HG03095 (cell line): ENCODE measurements at regions not wholly inside any gene's neighbourhood (a gene's known extent, or its start where the extent isn't known, plus 50 kb on each side); places are given as distances from the start of the nearest gene placed in this dataset.

Experiments
- ATAC-seq: cut with Tn5 transposase; IDR thresholded peaks from one replicate; pipeline ENCODE4 v1.9.1; 2021; ENCODE audit warnings: moderate library complexity; ENCODE audit not compliant: unreplicated experiment

GRCh38 chr18:28712796-28713425 lies 536.0 kb upstream of the CDH2 start:
- no peak for ATAC-seq

- no peak for ATAC-seq
These were observed 535.2 kb upstream of the CDH2 start for GRCh38 chr18:28712172-28712571.

- no peak for ATAC-seq
These were observed 534.2 kb upstream of the CDH2 start for GRCh38 chr18:28711096-28711495.

GRCh38 chr18:28707006-28707405 lies 530.1 kb upstream of the CDH2 start:
- no peak for ATAC-seq

DNA sequence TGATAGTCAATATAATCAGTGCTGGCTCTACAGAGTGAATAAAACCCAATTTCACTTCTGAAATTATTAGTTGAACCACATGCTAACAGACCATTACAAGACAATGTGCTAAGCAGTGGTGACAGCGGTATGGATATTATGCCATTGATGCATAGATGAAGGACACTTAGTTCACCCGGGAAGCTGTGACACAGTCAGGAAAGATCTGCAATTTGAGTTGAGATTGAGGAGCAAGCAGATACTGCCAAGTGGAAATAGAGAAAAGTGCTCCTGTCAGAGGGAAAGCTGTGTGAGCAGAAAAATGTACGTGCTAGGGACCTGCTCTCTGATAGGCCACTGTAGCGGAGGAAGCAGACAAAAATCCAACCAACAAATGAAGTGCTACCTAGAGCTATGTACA lies 529.5 kb upstream of the CDH2 start:
- ATAC-seq, result no peak

DNA sequence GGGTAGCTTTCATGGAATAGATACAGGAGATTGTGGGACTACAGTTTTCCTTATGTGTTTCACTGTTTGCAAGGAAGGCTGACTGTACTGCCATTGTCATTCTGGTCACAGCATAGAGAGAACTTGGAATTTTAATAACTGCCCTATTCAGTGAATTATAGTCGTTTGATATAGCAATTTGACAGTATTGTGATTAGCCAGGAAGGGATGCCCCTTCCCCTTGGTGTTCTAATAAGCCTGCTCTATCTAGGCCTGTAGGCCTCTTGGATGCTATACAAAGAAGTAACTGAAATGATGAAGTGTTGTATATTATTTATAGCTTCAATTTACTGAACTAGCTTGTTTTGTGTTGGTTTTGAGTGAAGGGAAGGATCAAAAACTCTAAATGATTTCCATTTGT lies 528.6 kb upstream of the CDH2 start:
- ATAC-seq, result no peak

GRCh38 chr18:28692337-28692736 lies 515.4 kb upstream of the CDH2 start:
- no peak for ATAC-seq

GRCh38 chr18:28691496-28691840 lies 514.5 kb upstream of the CDH2 start:
- no peak for ATAC-seq

DNA sequence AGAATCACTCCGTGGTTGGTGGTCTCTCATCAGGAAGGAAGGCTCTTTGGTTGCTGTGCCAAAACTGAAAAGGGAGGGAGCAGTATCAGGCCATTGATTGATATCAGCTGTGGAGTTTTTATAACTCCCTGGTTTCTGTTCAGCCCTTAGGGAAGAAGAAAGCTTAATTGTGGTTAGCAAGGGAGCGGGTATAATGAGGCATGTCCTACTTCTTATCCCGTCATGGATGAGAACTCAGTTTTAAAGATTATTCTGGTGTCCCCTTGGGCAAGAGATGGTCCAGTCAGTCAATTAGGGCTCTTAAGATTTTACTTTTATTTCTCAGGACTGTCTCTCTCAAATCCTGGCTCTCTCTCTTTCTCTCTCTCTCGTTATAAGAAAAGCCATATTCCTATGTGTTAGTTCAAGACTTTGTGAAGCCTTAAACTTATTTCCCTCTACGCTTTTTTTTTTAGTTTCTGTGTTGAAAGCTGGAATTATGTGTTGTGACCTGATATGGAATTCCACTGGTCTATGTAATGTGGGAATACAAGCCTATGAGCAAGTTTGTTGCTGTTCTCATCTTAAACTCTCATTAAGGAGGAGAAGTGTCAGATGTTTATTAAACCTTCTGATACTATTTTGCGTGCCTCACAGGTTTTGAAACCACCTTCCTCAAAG lies 514.0 kb upstream of the CDH2 start:
- no peak for ATAC-seq

GRCh38 chr18:28690100-28690499 lies 513.2 kb upstream of the CDH2 start:
- ATAC-seq, result no peak

DNA sequence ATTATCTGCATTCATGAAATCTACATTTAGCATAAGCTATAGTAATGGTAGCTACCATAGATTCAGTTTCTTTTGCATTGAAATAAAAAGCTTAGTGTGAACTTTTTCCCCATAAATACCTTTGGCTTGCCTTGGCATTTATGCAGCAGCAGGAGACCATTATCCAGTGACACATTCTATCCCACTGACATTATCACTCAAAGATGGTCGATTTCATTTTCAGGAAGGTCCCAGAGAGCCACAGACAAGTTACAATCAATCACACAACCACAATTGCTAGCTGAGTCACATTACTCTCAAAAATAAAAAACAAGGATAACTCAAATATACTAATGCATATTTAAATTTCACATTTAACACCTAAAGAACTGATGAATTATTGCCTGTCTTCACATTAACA lies 512.7 kb upstream of the CDH2 start:
- no peak for ATAC-seq

- no peak for ATAC-seq
These were observed 507.9 kb upstream of the CDH2 start for GRCh38 chr18:28684746-28685355.

GRCh38 chr18:28682912-28683311 lies 506.0 kb upstream of the CDH2 start:
- no peak for ATAC-seq

DNA sequence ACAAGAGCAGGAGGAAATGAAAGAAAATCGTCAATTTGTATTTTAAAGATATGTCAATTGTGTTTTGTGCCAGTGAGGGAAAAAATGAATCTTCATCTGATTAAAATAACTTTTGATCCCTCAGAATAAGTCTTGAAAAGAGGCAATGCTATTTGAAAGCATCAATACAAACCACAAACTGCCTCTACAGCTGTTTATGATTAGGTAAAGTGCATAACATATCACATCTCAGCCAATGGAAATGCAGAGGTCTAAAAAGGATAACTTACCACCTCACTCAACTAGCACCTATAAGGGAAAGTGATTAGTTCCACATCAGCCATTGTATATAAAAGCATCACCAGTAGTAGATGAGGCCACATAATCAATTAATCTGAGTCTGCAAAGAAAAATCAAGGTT lies 492.2 kb upstream of the CDH2 start:
- no peak for ATAC-seq

- no peak for ATAC-seq
These were observed 489.3 kb upstream of the CDH2 start for GRCh38 chr18:28666216-28666615.

DNA sequence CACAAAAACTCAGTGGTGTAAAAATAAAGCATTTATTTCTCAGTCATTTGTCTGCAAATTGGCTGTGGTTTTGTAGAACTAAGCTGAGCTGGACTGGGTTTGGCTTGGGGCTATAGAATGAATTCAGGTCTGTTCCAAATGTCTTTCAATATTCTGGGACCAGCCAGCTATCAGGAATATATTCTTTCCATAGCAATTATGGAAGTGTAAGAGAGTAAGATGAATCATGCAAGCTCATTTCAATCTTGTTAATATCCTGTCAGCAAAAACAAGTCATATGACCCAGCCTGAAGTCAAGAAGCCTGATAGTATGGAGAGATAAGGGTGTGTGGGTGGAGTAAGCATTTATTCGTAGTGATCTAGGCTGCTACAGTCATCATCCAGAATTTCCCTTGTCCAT lies 481.0 kb upstream of the CDH2 start:
- ATAC-seq, result no peak

GRCh38 chr18:28652654-28653053 lies 475.7 kb upstream of the CDH2 start:
- no peak for ATAC-seq

DNA sequence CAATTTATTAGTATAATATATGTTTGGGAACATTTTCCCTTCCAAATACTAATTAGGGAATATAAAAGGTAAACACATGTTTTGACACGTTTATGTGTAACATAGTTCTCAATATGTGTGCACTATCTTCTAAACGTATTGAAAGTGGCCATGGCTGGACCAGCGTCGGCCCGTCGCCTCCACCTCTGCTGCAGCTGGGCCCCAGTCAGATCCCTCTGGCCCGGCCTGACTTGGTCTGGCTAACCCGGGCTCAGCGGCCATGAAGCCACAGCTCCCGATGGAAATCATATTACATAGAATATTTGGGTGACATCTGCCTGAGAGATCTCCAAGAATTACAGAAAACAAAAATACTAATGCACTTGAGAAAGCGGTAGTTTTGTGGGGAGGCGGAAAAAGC lies 474.4 kb upstream of the CDH2 start:
- no peak for ATAC-seq

GRCh38 chr18:28650860-28651259 lies 473.9 kb upstream of the CDH2 start:
- no peak for ATAC-seq

GRCh38 chr18:28647961-28648360 lies 471.0 kb upstream of the CDH2 start:
- no peak for ATAC-seq

- no peak for ATAC-seq
These were observed 461.0 kb upstream of the CDH2 start for GRCh38 chr18:28637897-28638296.

- ATAC-seq, result no peak
These were observed 458.6 kb upstream of the CDH2 start for GRCh38 chr18:28635530-28635929.

- ATAC-seq, result no peak
These were observed 449.8 kb upstream of the CDH2 start for GRCh38 chr18:28626756-28627155.
